Uterus (tissue), 3 donors: ENCODE measurements at regions not wholly inside any gene's neighbourhood (a gene's known extent, or its start where the extent isn't known, plus 50 kb on each side); places are given as distances from the start of the nearest gene placed in this dataset.

ENCODE experiments used
- DNase-seq, 2 donors: peaks; one replicate each; pipeline ENCODE4 v3.0.0-alpha.2; 2019 to 2020
- H3K27ac ChIP-seq, 2 donors: fragments of 200-600 bp; sonication (generic); 1 replicate in 1 of 2; 2 replicates in 1 of 2; pipeline ENCODE4 v1.5.1; 2016 to 2018
- H3K27me3 ChIP-seq, 2 donors: fragments of 200-600 bp; sonication (generic); one replicate each; pipeline ENCODE4 v1.5.1; 2018 to 2019; ENCODE audit warnings: control low read depth in 1 of 2
- H3K36me3 ChIP-seq, 2 donors: fragments of 200-600 bp; sonication (generic); one replicate each; pipeline ENCODE4 v1.5.1; 2019; ENCODE audit warnings: control low read depth in 1 of 2
- H3K4me1 ChIP-seq, 2 donors: fragments of 200-600 bp; sonication (generic); one replicate each; pipeline ENCODE4 v1.5.1; 2018 to 2019; ENCODE audit warnings: control low read depth in 1 of 2
- H3K4me3 ChIP-seq, 2 donors: fragments of 200-600 bp; sonication (generic); 1 replicate in 1 of 2; 2 replicates in 1 of 2; pipeline ENCODE4 v1.5.1; 2018 to 2019; ENCODE audit warnings: mild to moderate bottlenecking in 1 of 2
- H3K9me3 ChIP-seq, 2 donors: fragments of 200-600 bp; sonication (generic); one replicate each; pipeline ENCODE4 v1.5.1; 2019; ENCODE audit warnings: control low read depth in 1 of 2
- CTCF ChIP-seq, 4 experiments: fragments of 200-600 bp in 2 of 4; fragments of 450-650 bp in 2 of 4; sonication (generic) in 2 of 4; IDR thresholded peaks; one replicate each; pipeline ENCODE4 v1.5.1; 2016 to 2019; ENCODE audit warnings: antibody characterized with exemption in 4 of 4, mild to moderate bottlenecking in 2 of 4, moderate library complexity in 1 of 4
- POLR2A ChIP-seq, 2 donors: fragments of 450-650 bp; IDR thresholded peaks; one replicate each; pipeline ENCODE4 v1.6.1; 2016; ENCODE audit warnings: antibody characterized with exemption in 2 of 2, mild to moderate bottlenecking in 1 of 2, moderate library complexity in 1 of 2
- intact Hi-C: fragments of 100-400 bp; cut with DNase I; formaldehyde crosslinking; loops from one replicate; pipeline ENCODE4 v1.15.1; 2023; ENCODE audit warnings: low total_unique reads
- donor health status: DM: yes; HTN: yes; CAD: no.

- no peaks in the 10 kb centered on the region for H3K4me1 ChIP-seq
- intact Hi-C loops, result no loop called here
- H3K4me3 ChIP-seq, result no peak overlapping the region
- H3K27ac ChIP-seq, result no peak overlapping the region
- no peaks in the 10 kb centered on the region for H3K27me3 ChIP-seq
- H3K9me3 ChIP-seq, result no peaks in the 10 kb centered on the region
- TF ChIP-seq POLR2A (IDR thresholded peaks at IDR 0.05), result no peak
- no peak for TF ChIP-seq CTCF (IDR thresholded peaks at IDR 0.05)
- no peaks in the 10 kb centered on the region for H3K36me3 ChIP-seq
- no peak for DNase-seq
Measured at GRCh38 chrX:140092121-140092520, 126.8 kb upstream of the CXorf66 start.

GRCh38 chrX:140091125-140091886 lies 126.0 kb upstream of the CXorf66 start:
- TF ChIP-seq POLR2A (IDR thresholded peaks at IDR 0.05) (no peak), CTCF (IDR thresholded peaks at IDR 0.05) (peak in 1 of 4 experiments; percentile 13)
- Histone ChIP-seq H3K36me3 (no peaks in the 10 kb centered on the region), H3K27me3 (no peaks in the 10 kb centered on the region), H3K4me1 (no peaks in the 10 kb centered on the region), H3K4me3 (peak overlapping the region; percentile 24 to 34), H3K9me3 (no peaks in the 10 kb centered on the region), H3K27ac (no peak overlapping the region)
- peak in 1 of 2 donors; percentile 13 for DNase-seq
- intact Hi-C loops, result no loop called here

GRCh38 chrX:140090800-140091124 lies 125.4 kb upstream of the CXorf66 start:
- Histone ChIP-seq H3K27ac (no peak overlapping the region), H3K9me3 (no peaks in the 10 kb centered on the region), H3K4me1 (no peaks in the 10 kb centered on the region), H3K27me3 (no peaks in the 10 kb centered on the region), H3K4me3 (peak overlapping the region in 1 of 2 donors; percentile 22), H3K36me3 (no peaks in the 10 kb centered on the region)
- intact Hi-C loops, result no loop called here
- TF ChIP-seq CTCF (IDR thresholded peaks at IDR 0.05), result no peak
- TF ChIP-seq POLR2A (IDR thresholded peaks at IDR 0.05), result no peak
- no peak for DNase-seq

DNA sequence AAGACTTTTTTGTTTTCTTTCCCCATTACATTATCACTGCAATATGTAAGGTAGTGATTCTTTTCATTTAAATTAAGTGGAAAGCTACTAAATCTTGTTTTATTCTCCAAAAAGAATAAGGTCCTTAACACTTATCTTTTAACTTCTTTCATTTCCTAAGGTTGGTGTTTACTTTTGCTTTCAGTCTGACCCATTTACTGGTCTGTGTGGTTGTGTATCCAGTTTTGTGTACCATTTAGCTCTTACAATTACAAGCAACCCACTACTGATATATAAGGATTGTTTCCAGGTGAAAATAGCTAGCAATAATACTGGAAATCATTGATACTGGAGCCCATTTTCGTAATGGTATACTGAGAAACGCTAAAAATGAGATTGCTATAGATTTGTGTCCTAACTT lies 123.1 kb upstream of the CXorf66 start:
- TF ChIP-seq POLR2A (IDR thresholded peaks at IDR 0.05) (no peak), CTCF (IDR thresholded peaks at IDR 0.05) (no peak)
- H3K27ac ChIP-seq, result no peak overlapping the region
- no peaks in the 10 kb centered on the region for H3K36me3 ChIP-seq
- no peak for DNase-seq
- H3K9me3 ChIP-seq, result no peaks in the 10 kb centered on the region
- no peaks in the 10 kb centered on the region for H3K4me1 ChIP-seq
- intact Hi-C loops, result no loop called here
- no peaks in the 10 kb centered on the region for H3K27me3 ChIP-seq
- no peak overlapping the region for H3K4me3 ChIP-seq

GRCh38 chrX:140087875-140088274 lies 122.6 kb upstream of the CXorf66 start:
- H3K36me3 ChIP-seq, result no peaks in the 10 kb centered on the region
- no peaks in the 10 kb centered on the region for H3K4me1 ChIP-seq
- intact Hi-C loops, result no loop called here
- no peaks in the 10 kb centered on the region for H3K9me3 ChIP-seq
- no peaks in the 10 kb centered on the region for H3K27me3 ChIP-seq
- DNase-seq, result no peak
- no peak overlapping the region for H3K27ac ChIP-seq
- TF ChIP-seq CTCF (IDR thresholded peaks at IDR 0.05) (no peak), POLR2A (IDR thresholded peaks at IDR 0.05) (no peak)
- no peak overlapping the region for H3K4me3 ChIP-seq
